NCI-H69 (cell line): ENCODE measurements at regions not wholly inside any gene's neighbourhood (a gene's known extent, or its start where the extent isn't known, plus 50 kb on each side); places are given as distances from the start of the nearest gene placed in this dataset.
"Not testable (repeated sequence)": the region's sequence is repeated elsewhere in the genome, so short reads cannot be mapped to it uniquely, and the experiment has no call there.

ENCODE experiments used
- DNase-seq: peaks from one replicate; lab custom pipeline; 2025; lab: John Stamatoyannopoulos, UW

- DNase-seq: no peak
These were observed 318.8 kb upstream of the PPARGC1A start for GRCh38 chr4:24208691-24209090.

- not testable (repeated sequence) for DNase-seq
These were observed 314.9 kb upstream of the PPARGC1A start for GRCh38 chr4:24204708-24205107.

GRCh38 chr4:24203926-24204325 is 314.1 kb upstream of the PPARGC1A start:
- DNase-seq: no peak

- DNase-seq: no peak
These were observed 312.7 kb upstream of the PPARGC1A start for GRCh38 chr4:24202579-24202978.

- DNase-seq: no peak
These were observed 308.1 kb upstream of the PPARGC1A start for GRCh38 chr4:24197955-24198354.

- no peak for DNase-seq
These were observed 306.9 kb upstream of the PPARGC1A start for GRCh38 chr4:24196785-24197184.

- no peak for DNase-seq
These were observed 306.3 kb upstream of the PPARGC1A start for GRCh38 chr4:24195991-24196736.

GRCh38 chr4:24192018-24192641 is 302.3 kb upstream of the PPARGC1A start:
- no peak for DNase-seq

GRCh38 chr4:24190761-24191695 is 301.2 kb upstream of the PPARGC1A start:
- DNase-seq: no peak

- DNase-seq: no peak
These were observed 298.6 kb upstream of the PPARGC1A start for GRCh38 chr4:24188459-24188858.

GRCh38 chr4:24186466-24186865 is 296.6 kb upstream of the PPARGC1A start:
- no peak for DNase-seq

- no peak for DNase-seq
These were observed 291.2 kb upstream of the PPARGC1A start for GRCh38 chr4:24181005-24181404.

- no peak for DNase-seq
These were observed 290.7 kb upstream of the PPARGC1A start for GRCh38 chr4:24180586-24180985.

- DNase-seq: no peak
These were observed 289.5 kb upstream of the PPARGC1A start for GRCh38 chr4:24179201-24179840.

- not testable (repeated sequence) for DNase-seq
These were observed 287.6 kb upstream of the PPARGC1A start for GRCh38 chr4:24177443-24177842.

- no peak for DNase-seq
These were observed 285.9 kb upstream of the PPARGC1A start for GRCh38 chr4:24175707-24176106.

GRCh38 chr4:24174602-24175001 is 284.8 kb upstream of the PPARGC1A start:
- no peak for DNase-seq

GRCh38 chr4:24172406-24172805 is 282.6 kb upstream of the PPARGC1A start:
- no peak for DNase-seq

GRCh38 chr4:24169956-24170355 is 280.1 kb upstream of the PPARGC1A start:
- DNase-seq: peak; percentile 14

- DNase-seq: no peak
These were observed 278.8 kb upstream of the PPARGC1A start for GRCh38 chr4:24168658-24169057.

GRCh38 chr4:24166501-24166900 is 276.7 kb upstream of the PPARGC1A start:
- no peak for DNase-seq

GRCh38 chr4:24164797-24165196 is 274.9 kb upstream of the PPARGC1A start:
- DNase-seq: no peak
